BLaER1 (cell line): ENCODE measurements at regions not wholly inside any gene's neighbourhood (a gene's known extent, or its start where the extent isn't known, plus 50 kb on each side); places are given as distances from the start of the nearest gene placed in this dataset.
"Not testable (repeated sequence)": the region's sequence is repeated elsewhere in the genome, so short reads cannot be mapped to it uniquely, and the experiment has no call there.

Source experiments
- H3K27ac ChIP-seq: shearing (Covaris generic); formaldehyde crosslinking; 2 replicates; pipeline ENCODE4 v1.8.1; 2022
- H3K27me3 ChIP-seq: shearing (Covaris generic); formaldehyde crosslinking; 2 replicates; pipeline ENCODE4 v1.8.1; 2022
- H3K36me3 ChIP-seq: shearing (Covaris generic); formaldehyde crosslinking; 2 replicates; pipeline ENCODE4 v1.8.1; 2022
- H3K4me1 ChIP-seq: shearing (Covaris generic); formaldehyde crosslinking; 2 replicates; pipeline ENCODE4 v1.8.1; 2022
- H3K4me2 ChIP-seq: shearing (Covaris generic); formaldehyde crosslinking; 2 replicates; pipeline ENCODE4 v1.8.1; 2022
- H3K4me3 ChIP-seq: shearing (Covaris generic); formaldehyde crosslinking; 2 replicates; pipeline ENCODE4 v1.8.1; 2022
- H3K9ac ChIP-seq: shearing (Covaris generic); formaldehyde crosslinking; 2 replicates; pipeline ENCODE4 v1.8.1; 2022
- H3K9me3 ChIP-seq: shearing (Covaris generic); formaldehyde crosslinking; 2 replicates; pipeline ENCODE4 v1.8.1; 2022
- H4K20me1 ChIP-seq: shearing (Covaris generic); formaldehyde crosslinking; 2 replicates; pipeline ENCODE4 v1.8.1; 2022
- Cebpa-rat ChIP-seq: shearing (Covaris generic); IDR thresholded peaks from 2 replicates; pipeline ENCODE4 v1.8.1; 2022

GRCh38 chr6:20263059-20263458, 50.8 kb upstream of the MBOAT1 start:
- no peaks in the 10 kb centered on the region for H3K36me3 ChIP-seq
- H3K9me3 ChIP-seq, result peaks cover 22% of the 10 kb centered on the region
- H4K20me1 ChIP-seq, result no peaks in the 10 kb centered on the region
- H3K4me2 ChIP-seq, result no peak overlapping the region
- no peaks in the 10 kb centered on the region for H3K4me1 ChIP-seq
- H3K27ac ChIP-seq, result no peak overlapping the region
- TF ChIP-seq Cebpa-rat, result no peak
- H3K4me3 ChIP-seq, result no peak overlapping the region
- H3K27me3 ChIP-seq, result no peaks in the 10 kb centered on the region
- H3K9ac ChIP-seq, result no peak overlapping the region

- no peak overlapping the region for H3K9ac ChIP-seq
- no peak overlapping the region for H3K27ac ChIP-seq
- H3K4me2 ChIP-seq, result no peak overlapping the region
- no peaks in the 10 kb centered on the region for H4K20me1 ChIP-seq
- H3K27me3 ChIP-seq, result no peaks in the 10 kb centered on the region
- no peak for TF ChIP-seq Cebpa-rat
- no peak overlapping the region for H3K4me3 ChIP-seq
- H3K4me1 ChIP-seq, result no peaks in the 10 kb centered on the region
- peaks cover 10% of the 10 kb centered on the region for H3K9me3 ChIP-seq
- no peaks in the 10 kb centered on the region for H3K36me3 ChIP-seq
These were observed 53.6 kb upstream of the MBOAT1 start for GRCh38 chr6:20265842-20266241.

DNA sequence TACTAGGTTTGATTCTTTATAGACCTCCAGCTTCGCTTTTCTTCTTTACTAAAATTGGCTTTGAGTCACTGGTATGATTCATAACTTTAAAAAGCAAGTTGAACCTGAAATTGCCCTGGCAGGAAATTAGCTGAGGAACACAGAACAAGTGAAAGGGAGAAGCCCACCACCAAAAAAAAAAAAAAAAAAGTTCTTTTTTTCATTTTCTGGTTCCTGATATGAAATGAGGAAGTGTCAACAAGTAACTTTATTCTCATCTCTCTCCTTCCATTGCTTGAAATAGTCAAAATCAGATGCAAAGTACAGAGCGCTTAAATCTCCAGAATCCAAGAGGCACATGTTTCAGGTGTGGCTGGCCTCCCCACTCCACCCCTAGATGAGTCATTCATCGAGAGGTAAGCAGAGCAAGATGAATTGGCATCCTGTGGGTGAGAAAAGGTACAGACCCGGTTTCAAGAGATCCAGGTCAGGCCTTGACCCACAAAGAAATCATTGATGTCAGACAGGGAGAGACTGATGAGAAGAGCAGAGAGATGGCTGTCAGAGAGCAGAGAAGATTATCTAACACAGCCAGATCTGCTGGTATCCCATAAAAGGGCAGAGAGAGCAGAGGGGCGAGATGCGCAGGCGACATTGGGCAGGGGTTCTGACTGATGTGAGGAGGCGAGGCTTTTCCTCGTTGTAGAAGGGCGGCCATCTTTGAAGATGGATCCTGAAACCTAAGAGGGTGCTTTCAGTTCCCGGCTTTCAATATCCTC, 54.8 kb upstream of the MBOAT1 start:
- Histone ChIP-seq H3K4me2 (no peak overlapping the region), H3K27me3 (no peaks in the 10 kb centered on the region), H3K36me3 (no peaks in the 10 kb centered on the region), H3K4me1 (no peaks in the 10 kb centered on the region), H3K9me3 (peaks cover 10% of the 10 kb centered on the region), H4K20me1 (no peaks in the 10 kb centered on the region), H3K4me3 (no peak overlapping the region), H3K27ac (no peak overlapping the region), H3K9ac (no peak overlapping the region)
- TF ChIP-seq Cebpa-rat, result no peak

- Histone ChIP-seq H3K27me3 (no peaks in the 10 kb centered on the region), H3K27ac (no peak overlapping the region)
- no peak for TF ChIP-seq Cebpa-rat
These were observed 56.9 kb upstream of the MBOAT1 start for GRCh38 chr6:20269181-20269580.

DNA sequence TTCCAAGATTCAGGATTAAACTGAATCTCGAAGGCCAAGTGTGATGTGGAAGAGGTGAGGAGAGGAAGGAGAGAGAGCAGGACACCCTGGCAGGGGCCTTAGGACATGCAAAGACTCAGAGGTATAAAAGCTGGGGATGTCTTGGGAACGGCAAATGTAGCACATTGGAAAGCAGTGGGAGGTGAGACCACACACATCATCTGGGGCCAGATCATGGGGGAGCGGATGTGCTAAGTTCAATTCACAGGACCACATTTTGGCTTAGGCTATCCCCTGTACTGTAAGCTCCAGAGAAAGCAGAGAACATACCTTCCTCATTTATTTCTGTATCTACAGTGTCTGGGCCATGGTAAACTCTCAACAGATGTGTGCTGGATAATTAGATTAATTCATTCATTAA, 59.5 kb upstream of the MBOAT1 start:
- H3K27me3 ChIP-seq, result no peaks in the 10 kb centered on the region
- H3K4me2 ChIP-seq, result no peak overlapping the region
- no peak overlapping the region for H3K27ac ChIP-seq
- TF ChIP-seq Cebpa-rat, result no peak
- no peaks in the 10 kb centered on the region for H3K36me3 ChIP-seq
- no peaks in the 10 kb centered on the region for H3K4me1 ChIP-seq
- H3K9ac ChIP-seq, result no peak overlapping the region
- H3K4me3 ChIP-seq, result no peak overlapping the region
- no peaks in the 10 kb centered on the region for H4K20me1 ChIP-seq
- H3K9me3 ChIP-seq, result no peaks in the 10 kb centered on the region

More at GRCh38 chr6:20269181-20269580, 56.9 kb upstream of the MBOAT1 start:
- H3K4me2 ChIP-seq, result no peak overlapping the region
- H3K36me3 ChIP-seq, result no peaks in the 10 kb centered on the region
- no peaks in the 10 kb centered on the region for H4K20me1 ChIP-seq
- no peaks in the 10 kb centered on the region for H3K4me1 ChIP-seq
- H3K9me3 ChIP-seq, result no peaks in the 10 kb centered on the region
- no peak overlapping the region for H3K4me3 ChIP-seq
- H3K9ac ChIP-seq, result no peak overlapping the region

DNA sequence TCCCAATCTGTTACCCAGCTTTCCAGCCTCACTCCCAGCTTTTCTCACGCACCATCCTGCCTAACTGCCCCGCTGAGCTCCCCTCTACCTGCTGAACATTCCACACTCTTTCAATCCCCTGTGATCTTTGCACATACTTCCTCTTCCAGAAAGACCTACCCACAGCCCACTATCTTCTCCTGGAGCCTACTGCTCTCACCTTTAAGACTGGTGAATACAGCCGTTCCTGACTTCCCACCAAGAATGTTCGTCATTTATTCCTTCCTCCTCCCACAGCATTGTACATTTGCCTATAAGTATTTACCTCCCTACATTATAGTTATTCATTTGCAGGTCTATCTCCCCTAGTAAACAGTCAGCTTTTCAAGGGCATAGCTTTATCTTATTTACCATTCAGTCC, 61.9 kb upstream of the MBOAT1 start:
- Histone ChIP-seq H3K9me3 (no peaks in the 10 kb centered on the region), H4K20me1 (no peaks in the 10 kb centered on the region), H3K27ac (no peak overlapping the region), H3K27me3 (no peaks in the 10 kb centered on the region), H3K36me3 (no peaks in the 10 kb centered on the region), H3K9ac (no peak overlapping the region), H3K4me1 (peaks cover 13% of the 10 kb centered on the region), H3K4me2 (no peak overlapping the region), H3K4me3 (no peak overlapping the region)
- no peak for TF ChIP-seq Cebpa-rat

- H4K20me1 ChIP-seq, H3K36me3 ChIP-seq, H3K27ac ChIP-seq, H3K27me3 ChIP-seq, H3K9ac ChIP-seq, H3K9me3 ChIP-seq, H3K4me2 ChIP-seq, H3K4me3 ChIP-seq: not testable (repeated sequence)
- H3K4me1 ChIP-seq, result peaks cover 21% of the 10 kb centered on the region
These were observed 63.6 kb upstream of the MBOAT1 start for GRCh38 chr6:20275837-20276236.

DNA sequence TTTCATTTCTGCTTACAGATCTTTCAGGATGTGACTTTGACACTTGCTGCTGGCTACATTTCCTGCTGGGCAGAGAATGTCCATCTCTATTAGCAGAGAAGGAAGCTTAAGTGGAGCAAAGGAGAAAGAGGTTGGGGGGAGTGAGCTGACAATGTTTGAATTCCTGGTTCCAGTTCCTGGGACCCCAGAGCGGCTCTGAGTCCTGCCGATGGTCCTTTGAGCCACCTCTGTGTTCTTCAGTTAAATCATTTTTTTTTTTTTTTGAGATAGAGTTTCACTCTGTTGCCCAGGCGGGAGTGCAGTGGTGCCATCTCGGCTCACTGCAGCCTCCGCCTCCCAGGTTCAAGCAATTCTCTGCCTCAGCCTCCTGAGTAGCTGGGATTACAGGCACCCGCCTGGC, 65.5 kb upstream of the MBOAT1 start:
- not testable (repeated sequence) for H3K9me3 ChIP-seq, H3K9ac ChIP-seq, H3K27me3 ChIP-seq, H3K27ac ChIP-seq, H4K20me1 ChIP-seq, H3K4me3 ChIP-seq, H3K36me3 ChIP-seq
- Histone ChIP-seq H3K4me1 (peaks cover 21% of the 10 kb centered on the region), H3K4me2 (0 out of 2 replicates have a peak overlapping the region, but pooled peaks have one; percentile 61)

GRCh38 chr6:20279051-20279450, 66.8 kb upstream of the MBOAT1 start:
- H3K4me3 ChIP-seq, result no peak overlapping the region
- H4K20me1 ChIP-seq, result no peaks in the 10 kb centered on the region
- H3K4me1 ChIP-seq, result peaks cover 21% of the 10 kb centered on the region
- no peak overlapping the region for H3K9ac ChIP-seq
- H3K27ac ChIP-seq, result no peak overlapping the region
- H3K36me3 ChIP-seq, result no peaks in the 10 kb centered on the region
- peaks cover 5% of the 10 kb centered on the region; the same call in 1 of the 2 replicates for H3K9me3 ChIP-seq
- H3K27me3 ChIP-seq, result no peaks in the 10 kb centered on the region
- peak overlapping the region; percentile 61 for H3K4me2 ChIP-seq
- no peak for TF ChIP-seq Cebpa-rat

DNA sequence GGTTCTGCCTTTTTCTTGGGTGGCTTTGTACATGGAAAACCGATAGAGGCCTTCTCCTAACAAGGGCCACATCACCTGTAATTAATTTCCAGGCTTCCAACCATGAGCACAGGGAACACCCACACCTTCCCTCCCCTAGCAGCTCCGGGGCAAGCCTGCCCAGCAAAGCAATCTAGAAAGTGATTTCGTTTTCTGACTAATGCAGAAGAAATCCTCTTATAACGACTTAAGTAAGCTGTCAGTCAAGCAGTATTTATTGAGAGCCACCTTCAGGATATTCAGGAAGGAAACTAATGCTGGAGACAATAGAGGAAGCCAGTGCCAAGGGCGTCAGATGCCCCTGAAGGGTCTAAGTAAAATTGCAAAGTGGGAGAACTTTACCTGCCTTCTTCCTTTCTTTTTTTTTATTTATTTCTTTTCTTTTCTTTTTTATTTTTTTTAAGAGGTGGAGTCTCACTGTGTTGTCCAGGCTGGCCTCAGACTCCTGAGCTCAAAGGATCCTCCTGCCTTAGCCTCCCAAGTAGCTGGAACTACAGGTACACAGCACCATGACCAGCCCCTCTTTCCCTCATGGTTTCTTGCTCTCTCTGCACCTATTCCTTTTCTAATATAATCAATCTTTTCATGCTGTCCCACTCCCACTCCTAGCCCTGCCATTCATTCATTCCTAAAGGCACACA, 67.5 kb upstream of the MBOAT1 start:
- no peak for TF ChIP-seq Cebpa-rat
- Histone ChIP-seq H3K4me1 (peaks cover 21% of the 10 kb centered on the region), H3K27ac (no peak overlapping the region), H3K27me3 (no peaks in the 10 kb centered on the region), H4K20me1 (no peaks in the 10 kb centered on the region), H3K36me3 (no peaks in the 10 kb centered on the region), H3K9ac (no peak overlapping the region), H3K4me2 (peak overlapping the region; percentile 61), H3K9me3 (peaks cover 6% of the 10 kb centered on the region; the same call in 1 of the 2 replicates), H3K4me3 (no peak overlapping the region)

GRCh38 chr6:20280288-20280621, 68.0 kb upstream of the MBOAT1 start:
- no peak overlapping the region for H3K4me2 ChIP-seq
- no peaks in the 10 kb centered on the region for H3K36me3 ChIP-seq
- H3K4me1 ChIP-seq, result peaks cover 21% of the 10 kb centered on the region
- peaks cover 6% of the 10 kb centered on the region; the same call in 1 of the 2 replicates for H3K9me3 ChIP-seq
- no peak overlapping the region for H3K27ac ChIP-seq
- TF ChIP-seq Cebpa-rat, result no peak
- no peaks in the 10 kb centered on the region for H4K20me1 ChIP-seq
- H3K4me3 ChIP-seq, result no peak overlapping the region
- H3K9ac ChIP-seq, result no peak overlapping the region
- H3K27me3 ChIP-seq, result no peaks in the 10 kb centered on the region
